ENCODE measurements at regions not wholly inside any gene's neighbourhood (a gene's known extent, or its start where the extent isn't known, plus 50 kb on each side); places are given as distances from the start of the nearest gene placed in this dataset.

DNA sequence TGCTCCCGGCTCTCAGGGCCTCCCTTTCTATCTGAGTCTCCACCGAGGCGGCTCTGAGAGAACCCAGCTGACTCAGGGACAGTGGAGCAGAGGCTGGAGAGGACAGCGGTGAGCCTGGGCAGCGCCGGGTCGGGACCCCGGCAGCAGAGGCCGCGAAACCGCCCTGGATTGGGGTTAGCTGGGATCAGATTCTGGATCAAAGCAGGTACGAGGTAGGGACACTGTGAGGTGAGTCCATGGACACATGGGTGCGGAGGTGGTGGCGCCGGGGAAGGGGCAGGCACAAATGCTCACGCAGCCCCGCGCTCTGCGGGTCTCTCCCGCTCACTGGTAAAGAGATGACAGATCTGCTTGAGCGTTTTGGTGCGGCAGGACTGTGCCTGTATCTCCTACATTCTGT lies 146.4 kb upstream of the GGTLC1 start:
- Histone ChIP-seq H3K4me1 (ENCODE audit: control insufficient read depth in 1 of 2, low read depth in 2 of 2) (no peaks in the 10 kb centered on the region), H3K27me3 (replicated peaks; ENCODE audit: insufficient read depth) (no peaks in the 10 kb centered on the region), H3K27ac (no peak overlapping the region), H3K36me3 (no peaks in the 10 kb centered on the region), H3K4me3 (no peak overlapping the region), H3K9me3 (no peaks in the 10 kb centered on the region)
- DNase-seq (ENCODE audit: low spot score), result no peak
- TF ChIP-seq, protein P1, sequence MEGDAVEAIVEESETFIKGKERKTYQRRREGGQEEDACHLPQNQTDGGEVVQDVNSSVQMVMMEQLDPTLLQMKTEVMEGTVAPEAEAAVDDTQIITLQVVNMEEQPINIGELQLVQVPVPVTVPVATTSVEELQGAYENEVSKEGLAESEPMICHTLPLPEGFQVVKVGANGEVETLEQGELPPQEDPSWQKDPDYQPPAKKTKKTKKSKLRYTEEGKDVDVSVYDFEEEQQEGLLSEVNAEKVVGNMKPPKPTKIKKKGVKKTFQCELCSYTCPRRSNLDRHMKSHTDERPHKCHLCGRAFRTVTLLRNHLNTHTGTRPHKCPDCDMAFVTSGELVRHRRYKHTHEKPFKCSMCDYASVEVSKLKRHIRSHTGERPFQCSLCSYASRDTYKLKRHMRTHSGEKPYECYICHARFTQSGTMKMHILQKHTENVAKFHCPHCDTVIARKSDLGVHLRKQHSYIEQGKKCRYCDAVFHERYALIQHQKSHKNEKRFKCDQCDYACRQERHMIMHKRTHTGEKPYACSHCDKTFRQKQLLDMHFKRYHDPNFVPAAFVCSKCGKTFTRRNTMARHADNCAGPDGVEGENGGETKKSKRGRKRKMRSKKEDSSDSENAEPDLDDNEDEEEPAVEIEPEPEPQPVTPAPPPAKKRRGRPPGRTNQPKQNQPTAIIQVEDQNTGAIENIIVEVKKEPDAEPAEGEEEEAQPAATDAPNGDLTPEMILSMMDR (IDR thresholded peaks at IDR 0.05), result no peak
- ATAC-seq (ENCODE audit: insufficient number of reproducible peaks, low FRiP score, low read depth), result no peak

DNA sequence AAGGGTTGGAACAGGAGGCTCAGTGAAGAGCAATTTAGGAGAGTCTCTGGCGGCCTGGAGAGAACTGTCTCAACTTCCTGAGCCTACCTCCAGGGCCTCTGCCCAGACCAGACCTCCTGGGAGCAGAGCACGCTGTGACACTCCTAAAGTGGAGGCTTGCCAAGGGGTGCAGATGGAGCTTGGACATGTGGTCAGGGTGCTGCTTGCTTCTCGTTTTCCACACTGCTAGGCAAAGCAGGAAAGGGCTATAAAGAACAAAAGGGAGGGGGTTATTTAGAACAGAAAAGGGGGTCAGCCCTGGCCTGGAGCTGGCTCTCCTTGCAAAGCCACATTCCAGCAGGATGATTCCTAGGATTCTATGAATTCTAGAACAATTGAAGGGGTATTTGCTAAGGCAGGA lies 145.7 kb upstream of the GGTLC1 start:
- Histone ChIP-seq H3K27me3 (replicated peaks; ENCODE audit: insufficient read depth) (no peaks in the 10 kb centered on the region), H3K9me3 (no peaks in the 10 kb centered on the region), H3K4me1 (ENCODE audit: control insufficient read depth in 1 of 2, low read depth in 2 of 2) (no peaks in the 10 kb centered on the region), H3K36me3 (no peaks in the 10 kb centered on the region), H3K4me3 (no peak overlapping the region), H3K27ac (no peak overlapping the region)
- TF ChIP-seq, protein P1 (IDR thresholded peaks at IDR 0.05), result no peak
- ATAC-seq (ENCODE audit: insufficient number of reproducible peaks, low FRiP score, low read depth) (no peak), DNase-seq (ENCODE audit: low spot score) (no peak)

DNA sequence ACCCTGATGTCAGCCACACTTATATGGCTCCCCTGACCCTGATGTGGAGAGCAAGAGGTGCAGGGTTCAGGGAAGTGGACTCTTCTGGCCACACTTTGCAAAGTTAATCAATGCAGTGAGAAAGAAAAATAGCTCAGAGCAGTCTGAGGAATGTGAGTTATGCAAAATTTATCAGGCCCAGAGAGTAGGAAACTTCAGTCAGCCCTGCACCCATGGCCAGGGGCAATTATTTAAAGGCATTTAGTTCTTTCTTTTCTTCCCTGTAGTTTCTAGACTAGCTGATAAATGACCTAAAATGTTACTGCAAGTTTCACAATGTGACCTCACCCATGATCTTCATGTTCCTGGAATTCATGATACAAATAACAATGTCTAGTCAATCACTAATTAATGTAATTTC lies 143.7 kb upstream of the GGTLC1 start:
- TF ChIP-seq, protein P1 (IDR thresholded peaks at IDR 0.05), result no peak
- no peak overlapping the region for H3K27ac ChIP-seq
- H3K9me3 ChIP-seq, result no peaks in the 10 kb centered on the region
- no peaks in the 10 kb centered on the region for H3K4me1 ChIP-seq (ENCODE audit: control insufficient read depth in 1 of 2, low read depth in 2 of 2)
- H3K36me3 ChIP-seq, result no peaks in the 10 kb centered on the region
- ATAC-seq (ENCODE audit: insufficient number of reproducible peaks, low FRiP score, low read depth) (peak; percentile 32), DNase-seq (ENCODE audit: low spot score) (no peak)
- H3K4me3 ChIP-seq, result no peak overlapping the region
- H3K27me3 ChIP-seq (replicated peaks; ENCODE audit: insufficient read depth), result no peaks in the 10 kb centered on the region

DNA sequence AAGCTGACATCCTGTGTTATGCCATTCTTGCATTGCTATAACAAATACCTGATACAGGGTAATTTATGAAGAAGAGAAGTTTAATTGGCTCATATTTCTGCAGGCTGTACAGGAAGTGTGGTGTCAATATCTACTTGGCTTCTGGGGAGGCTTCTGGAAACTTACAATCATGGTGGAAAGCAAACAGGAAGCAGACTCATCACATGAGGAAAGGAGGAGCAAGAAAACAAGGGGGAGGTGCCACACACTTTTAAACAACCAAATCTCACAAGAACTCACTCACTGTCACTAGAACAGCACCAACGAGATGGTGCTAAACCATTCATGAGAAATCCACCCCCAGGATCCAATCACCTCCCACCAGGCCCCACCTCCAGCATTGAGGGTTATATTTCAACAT lies 143.1 kb upstream of the GGTLC1 start:
- Histone ChIP-seq H3K27me3 (replicated peaks; ENCODE audit: insufficient read depth) (no peaks in the 10 kb centered on the region), H3K4me3 (no peak overlapping the region), H3K36me3 (no peaks in the 10 kb centered on the region), H3K9me3 (no peaks in the 10 kb centered on the region), H3K27ac (no peak overlapping the region), H3K4me1 (ENCODE audit: control insufficient read depth in 1 of 2, low read depth in 2 of 2) (no peaks in the 10 kb centered on the region)
- TF ChIP-seq, protein P1 (IDR thresholded peaks at IDR 0.05), result no peak
- ATAC-seq (ENCODE audit: insufficient number of reproducible peaks, low FRiP score, low read depth) (no peak), DNase-seq (ENCODE audit: low spot score) (no peak)

DNA sequence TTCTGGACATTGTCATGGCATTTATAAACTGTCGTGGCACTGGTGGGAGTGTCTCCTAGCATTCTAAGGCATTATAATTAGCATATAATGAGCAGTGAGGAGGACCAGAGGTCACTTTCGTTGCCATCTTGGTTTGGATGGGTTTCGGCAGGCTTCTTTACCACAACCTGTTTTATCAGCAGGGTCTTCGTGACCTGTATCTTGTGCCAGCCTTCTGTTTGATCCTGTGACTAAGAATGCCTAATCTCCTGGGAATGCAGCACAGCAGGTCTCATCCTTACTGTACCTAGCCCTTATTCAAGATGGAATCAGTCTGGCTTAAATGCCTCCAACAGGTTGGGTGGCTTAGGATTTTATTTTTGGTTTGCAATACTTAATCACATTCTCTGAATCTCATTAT lies 142.7 kb upstream of the GGTLC1 start:
- no peaks in the 10 kb centered on the region for H3K36me3 ChIP-seq
- H3K4me1 ChIP-seq (ENCODE audit: control insufficient read depth in 1 of 2, low read depth in 2 of 2), result no peaks in the 10 kb centered on the region
- TF ChIP-seq, protein P1 (IDR thresholded peaks at IDR 0.05), result no peak
- no peak for DNase-seq (ENCODE audit: low spot score)
- H3K4me3 ChIP-seq, result no peak overlapping the region
- ATAC-seq (ENCODE audit: insufficient number of reproducible peaks, low FRiP score, low read depth), result no peak
- H3K9me3 ChIP-seq, result no peaks in the 10 kb centered on the region
- no peak overlapping the region for H3K27ac ChIP-seq
- H3K27me3 ChIP-seq (replicated peaks; ENCODE audit: insufficient read depth), result no peaks in the 10 kb centered on the region
